Upper lobe of left lung (tissue), 4 donors: ENCODE measurements at regions not wholly inside any gene's neighbourhood (a gene's known extent, or its start where the extent isn't known, plus 50 kb on each side); places are given as distances from the start of the nearest gene placed in this dataset.
"Not testable (repeated sequence)": the region's sequence is repeated elsewhere in the genome, so short reads cannot be mapped to it uniquely, and the experiment has no call there.

ENCODE experiments used
- CTCF ChIP-seq, 6 experiments: fragments of 450-650 bp in 4 of 6; fragments of 200-600 bp in 2 of 6; sonication (generic) in 2 of 6; IDR thresholded peaks; one replicate each; pipeline ENCODE4 v1.5.1; 2016 to 2019; ENCODE audit warnings: antibody characterized with exemption in 6 of 6
- EP300 ChIP-seq, 4 donors: sonication (generic); formaldehyde crosslinking; IDR thresholded peaks; one replicate each; pipeline ENCODE4 v1.5.1; 2017; ENCODE audit warnings: antibody characterized with exemption in 4 of 4, control low read depth in 2 of 4
- POLR2A ChIP-seq, 4 donors: fragments of 450-650 bp; IDR thresholded peaks; one replicate each; pipeline ENCODE4 v1.5.1; 2016 to 2017; ENCODE audit warnings: antibody characterized with exemption in 4 of 4, mild to moderate bottlenecking in 2 of 4
- POLR2AphosphoS5 ChIP-seq, 2 donors: sonication (generic); formaldehyde crosslinking; IDR thresholded peaks; one replicate each; pipeline ENCODE4 v1.5.1; 2017; ENCODE audit warnings: antibody characterized with exemption in 2 of 2

GRCh38 chr4:49117951-49118350 is 131.9 kb downstream of the CWH43 start:
- TF ChIP-seq CTCF, POLR2A, POLR2AphosphoS5, EP300 (IDR thresholded peaks at IDR 0.05): not testable (repeated sequence)
